H1 (cell line): ENCODE measurements at regions not wholly inside any gene's neighbourhood (a gene's known extent, or its start where the extent isn't known, plus 50 kb on each side); places are given as distances from the start of the nearest gene placed in this dataset.

Experiments used
- CTCF ChIA-PET: fragments of 300-600 bp; sonication (Branson Sonifier 250); formaldehyde crosslinking; loops from one replicate; lab custom pipeline; 2021; ENCODE audit not compliant: partially characterized antibody; lab: Charles Lee
- POLR2A ChIA-PET: fragments of 300-600 bp; sonication (Branson Sonifier 250); formaldehyde crosslinking; loops from one replicate; lab custom pipeline; 2021; ENCODE audit warnings: inconsistent platforms; ENCODE audit not compliant: partially characterized antibody; lab: Charles Lee
- DNase-seq, 2 experiments: peaks; one replicate each; pipeline versions ENCODE4 v3.0.0 to v3.0.0-alpha.2; 2010 to 2022; ENCODE audit warnings: low spot score in 2 of 2, low read depth in 1 of 2, mixed read lengths in 1 of 2
- FAIRE-seq: peaks from 2 replicates; lab custom pipeline; 2011; peaks lifted over from hg19 to GRCh38; lab: Jason Lieb, UNC
- H2AFZ ChIP-seq: 2 replicates; pipeline ENCODE4 v1.8.1; 2012; ENCODE audit warnings: low read length, inconsistent platforms
- H2AK5ac ChIP-seq: 2 replicates; pipeline ENCODE4 v1.6.1; 2013; ENCODE audit warnings: low read depth, low read length
- H2BK120ac ChIP-seq: replicated peaks from 2 replicates; pipeline ENCODE3; 2013; ENCODE audit warnings: low read depth, low read length, inconsistent platforms
- H2BK12ac ChIP-seq: 2 replicates; pipeline ENCODE4 v1.6.1; 2013; ENCODE audit warnings: low read depth, low read length
- H2BK15ac ChIP-seq: 2 replicates; pipeline ENCODE4 v1.6.1; 2013; ENCODE audit warnings: low read length
- H2BK20ac ChIP-seq: 2 replicates; pipeline ENCODE4 v1.6.1; 2013; ENCODE audit warnings: low read length
- H2BK5ac ChIP-seq: 2 replicates; pipeline ENCODE4 v1.6.1; 2013; ENCODE audit warnings: low read depth, low read length
- H3K14ac ChIP-seq: 2 replicates; pipeline ENCODE4 v1.6.1; 2013; ENCODE audit warnings: inconsistent platforms; ENCODE audit not compliant: insufficient read length
- H3K18ac ChIP-seq: 2 replicates; pipeline ENCODE4 v1.6.1; 2013; ENCODE audit warnings: low read length; ENCODE audit errors: extremely low read depth
- H3K23ac ChIP-seq: 2 replicates; pipeline ENCODE4 v1.6.1; 2013; ENCODE audit warnings: inconsistent platforms; ENCODE audit not compliant: insufficient read length
- H3K23me2 ChIP-seq: 2 replicates; pipeline ENCODE4 v1.6.1; 2013; ENCODE audit warnings: low read depth, low read length
- H3K27ac ChIP-seq: 2 replicates; pipeline ENCODE4 v1.6.1; 2011; ENCODE audit warnings: low read depth, low read length, inconsistent platforms
- H3K27me3 ChIP-seq, 4 experiments: replicated peaks in 1 of 4; 1 replicate in 1 of 4; 2 replicates in 3 of 4; pipeline versions ENCODE4 v1.6.1 to v1.8.1; 2011 to 2013; ENCODE audit warnings: low read length in 3 of 4, mild to moderate bottlenecking in 3 of 4, inconsistent platforms in 2 of 4, mixed read lengths in 2 of 4, moderate library complexity in 1 of 4; ENCODE audit not compliant: control insufficient read depth in 3 of 4, insufficient read depth in 3 of 4; ENCODE audit errors: extremely low read depth in 1 of 4
- H3K36me3 ChIP-seq, 4 experiments: 2 replicates each; pipeline versions ENCODE4 v1.6.1 to v1.8.1; 2011 to 2013; ENCODE audit warnings: mild to moderate bottlenecking in 4 of 4, low read length in 3 of 4, moderate library complexity in 2 of 4, control low read depth in 1 of 4, inconsistent platforms in 1 of 4; ENCODE audit not compliant: insufficient read depth in 4 of 4, control insufficient read depth in 2 of 4
- H3K4ac ChIP-seq: replicated peaks from 2 replicates; pipeline ENCODE3; 2013; ENCODE audit warnings: low read length, low read depth, mixed read lengths, inconsistent platforms; ENCODE audit not compliant: insufficient read length
- H3K4me1 ChIP-seq, 4 experiments: replicated peaks in 1 of 4; 1 replicate in 1 of 4; 2 replicates in 3 of 4; pipeline versions ENCODE4 v1.6.1 to v1.8.1; 2011 to 2013; ENCODE audit warnings: low read length in 3 of 4, inconsistent platforms in 2 of 4, mixed read lengths in 1 of 4; ENCODE audit not compliant: insufficient read depth in 4 of 4, control insufficient read depth in 3 of 4
- H3K4me2 ChIP-seq, 2 experiments: 2 replicates each; pipeline versions ENCODE4 v1.6.1 to v1.8.1; 2011 to 2013; ENCODE audit warnings: low read depth in 2 of 2, low read length in 2 of 2, control low read depth in 1 of 2, inconsistent platforms in 1 of 2, mild to moderate bottlenecking in 1 of 2; ENCODE audit not compliant: insufficient read depth in 1 of 2
- H3K4me3 ChIP-seq, 4 experiments: fragments of 200-600, 300-600 bp in 1 of 4; sonication (generic), shearing (Covaris generic), sonication (Bioruptor Twin) in 1 of 4; 2 replicates each; pipeline versions ENCODE4 v1.5.1 to v1.8.1; 2011 to 2016; ENCODE audit warnings: low read length in 4 of 4, low read depth in 3 of 4, control low read depth in 2 of 4, inconsistent platforms in 2 of 4, mild to moderate bottlenecking in 2 of 4, mixed read lengths in 1 of 4, moderate library complexity in 1 of 4; ENCODE audit not compliant: insufficient read depth in 2 of 4; ENCODE audit errors: extremely low read depth in 1 of 4
- H3K56ac ChIP-seq: replicated peaks from 2 replicates; pipeline ENCODE3; 2013; ENCODE audit warnings: low read depth, mild to moderate bottlenecking, mixed read lengths, low read length, inconsistent platforms; ENCODE audit not compliant: insufficient read length
- H3K79me1 ChIP-seq: 2 replicates; pipeline ENCODE4 v1.6.1; 2013; ENCODE audit warnings: low read depth, low read length, control low read depth
- H3K79me2 ChIP-seq, 2 experiments: 2 replicates each; pipeline versions ENCODE4 v1.6.1 to v1.8.1; 2012 to 2013; ENCODE audit warnings: low read length in 2 of 2, mild to moderate bottlenecking in 2 of 2, inconsistent platforms in 1 of 2; ENCODE audit not compliant: insufficient read depth in 2 of 2, control insufficient read depth in 1 of 2
- H3K9ac ChIP-seq, 4 experiments: replicated peaks in 1 of 4; 1 replicate in 1 of 4; 2 replicates in 3 of 4; pipeline versions ENCODE4 v1.6.1 to v1.8.1; 2011 to 2013; ENCODE audit warnings: low read depth in 3 of 4, low read length in 3 of 4, control low read depth in 2 of 4, mild to moderate bottlenecking in 2 of 4, moderate library complexity in 2 of 4, inconsistent platforms in 1 of 4; ENCODE audit errors: extremely low read depth in 1 of 4
- H3K9me3 ChIP-seq, 2 experiments: 2 replicates each; pipeline versions ENCODE4 v1.6.1 to v1.8.1; 2012 to 2013; ENCODE audit warnings: mild to moderate bottlenecking in 2 of 2, moderate library complexity in 2 of 2, control low read depth in 1 of 2, inconsistent platforms in 1 of 2, low read depth in 1 of 2, low read length in 1 of 2, mixed read lengths in 1 of 2; ENCODE audit not compliant: insufficient read depth in 2 of 2
- H4K20me1 ChIP-seq, 2 experiments: replicated peaks in 1 of 2; 2 replicates each; pipeline versions ENCODE3 to v1.8.1; 2011 to 2013; ENCODE audit warnings: inconsistent platforms in 2 of 2, low read length in 2 of 2, mild to moderate bottlenecking in 1 of 2; ENCODE audit not compliant: insufficient read depth in 2 of 2, control insufficient read depth in 1 of 2
- H4K5ac ChIP-seq: 2 replicates; pipeline ENCODE4 v1.6.1; 2013; ENCODE audit warnings: low read length, low read depth, mixed read lengths, inconsistent platforms; ENCODE audit not compliant: insufficient read length
- H4K8ac ChIP-seq: 2 replicates; pipeline ENCODE4 v1.8.0; 2013; ENCODE audit warnings: mild to moderate bottlenecking, moderate library complexity, low read length, inconsistent platforms; ENCODE audit not compliant: insufficient read depth; ENCODE audit errors: extremely low read depth
- H4K91ac ChIP-seq: replicated peaks from 2 replicates; pipeline ENCODE3; 2013; ENCODE audit warnings: low read length, mixed read lengths, inconsistent platforms; ENCODE audit not compliant: insufficient read length
- CBX8 ChIP-seq: fragments of 300-800, 300-1000 bp; sonication (generic); IDR thresholded peaks from 2 replicates; pipeline ENCODE4 v1.7.1; 2016; ENCODE audit warnings: low read depth, low read length, borderline replicate concordance
- CTBP2 ChIP-seq: IDR thresholded peaks from 2 replicates; pipeline ENCODE4 v1.7.0; 2011; ENCODE audit warnings: borderline replicate concordance, mild to moderate bottlenecking, moderate library complexity, mixed read lengths, low read length; ENCODE audit not compliant: insufficient read depth, insufficient read length
- KDM1A ChIP-seq: fragments of 200-600, 300-600 bp; sonication (generic); IDR thresholded peaks from 2 replicates; pipeline ENCODE4 v1.7.1; 2016; ENCODE audit warnings: mild to moderate bottlenecking, low read length, borderline replicate concordance
- NRF1 ChIP-seq: IDR thresholded peaks from 2 replicates; pipeline ENCODE4 v1.6.1; 2011; ENCODE audit warnings: mild to moderate bottlenecking, low read depth, low read length, improper control_type of control experiment
- RAD21 ChIP-seq, 2 experiments: IDR thresholded peaks in 1 of 2; conservative IDR thresholded peaks in 1 of 2; 2 replicates each; pipeline ENCODE4 v1.6.1; 2011; ENCODE audit warnings: low read depth in 2 of 2, low read length in 2 of 2, improper control_type of control experiment in 1 of 2, inconsistent platforms in 1 of 2, mild to moderate bottlenecking in 1 of 2, moderate library complexity in 1 of 2
- SP2 ChIP-seq: IDR thresholded peaks from 2 replicates; pipeline ENCODE4 v1.6.1; 2012; ENCODE audit warnings: mild to moderate bottlenecking, low read length, inconsistent platforms
- SUZ12 ChIP-seq: fragments of 200-600 bp; sonication (generic); IDR thresholded peaks from 2 replicates; pipeline ENCODE4 v1.6.1; 2012; ENCODE audit warnings: mild to moderate bottlenecking, inconsistent platforms, low read length, moderate library complexity, mixed read lengths
- TBP ChIP-seq: IDR thresholded peaks from 2 replicates; pipeline ENCODE4 v1.6.1; 2011; ENCODE audit warnings: low read depth, low read length, improper control_type of control experiment
- TEAD4 ChIP-seq: IDR thresholded peaks from 2 replicates; pipeline ENCODE4 v1.6.1; 2012; ENCODE audit warnings: low read depth, low read length, inconsistent platforms, mixed read lengths
- WGBS, 2 experiments: shearing (Covaris generic) in 1 of 2; methylation state at CpG; one replicate each; pipeline versions ENCODE4 v1.1.6 to v1.1.7; 2013 to 2015; ENCODE audit warnings: low lambda C conversion rate in 2 of 2, mixed read lengths in 2 of 2, inconsistent platforms in 1 of 2, low coverage in 1 of 2, missing lambda C conversion rate in 1 of 2; ENCODE audit not compliant: insufficient replicate concordance in 2 of 2, insufficient coverage in 1 of 2, insufficient read length in 1 of 2; ENCODE audit errors: extremely low coverage in 1 of 2, missing lambda C conversion rate in 1 of 2; 5-methylcytosine and 5-hydroxymethylcytosine counted together
- TF ChIP-seq, protein P1 (sequence below), 3 experiments: IDR thresholded peaks; 1 replicate in 2 of 3; 2 replicates in 1 of 3; pipeline versions ENCODE4 v1.5.1 to v1.6.1; 2011; ENCODE audit warnings: low read length in 3 of 3, mild to moderate bottlenecking in 3 of 3, inconsistent platforms in 2 of 3, low read depth in 1 of 3, moderate library complexity in 1 of 3; ENCODE audit not compliant: insufficient read depth in 1 of 3; ENCODE audit errors: control extremely low read depth in 1 of 3
- TF ChIP-seq, protein P2 (sequence below): IDR thresholded peaks from 2 replicates; pipeline ENCODE4 v1.6.1; 2012; ENCODE audit warnings: inconsistent platforms

- Histone ChIP-seq H3K79me2 (no peaks in the 10 kb centered on the region), H4K20me1 (no peaks in the 10 kb centered on the region), H3K23me2 (no peaks in the 10 kb centered on the region), H2AK5ac (no peak overlapping the region), H3K23ac (no peak overlapping the region), H3K4me1 (no peaks in the 10 kb centered on the region), H2BK20ac (no peak overlapping the region), H3K9ac (no peak overlapping the region), H2BK12ac (no peak overlapping the region), H4K5ac (no peak overlapping the region), H2BK120ac (no peak overlapping the region), H3K14ac (no peak overlapping the region), H3K18ac (no peak overlapping the region), H2BK5ac (no peak overlapping the region), H3K56ac (no peak overlapping the region), H4K8ac (no peak overlapping the region), H2AFZ (no peak overlapping the region), H3K4me2 (no peak overlapping the region), H3K79me1 (no peaks in the 10 kb centered on the region), H3K36me3 (no peaks in the 10 kb centered on the region; a peak in 1 of 8 replicates), H3K4me3 (no peak overlapping the region)
- FAIRE-seq, result no peak
- CTCF ChIA-PET, result interaction anchor here (1.0 kb wide), 1 partner anchor 27 kb away, joined by 3 read pairs; no protein-coding TSS in a partner anchor
- no peak for DNase-seq
- 100% methylated on average over 1 to 2 of the region's 2 CpGs for WGBS, 2 experiments
- TF ChIP-seq CTBP2 (no peak), SUZ12 (no peak), SP2 (no peak), TBP (no peak), CBX8 (no peak), KDM1A (no peak), RAD21 (IDR thresholded peaks at IDR 0.05 in 1 of 2, conservative IDR thresholded peaks at IDR 0.05 in 1 of 2; ENCODE audit: low read depth in 2 of 2, low read length in 2 of 2) (0 out of 4 replicates have a peak, but pooled peaks of 1 of the 2 experiments have one; percentile 4), NRF1 (no peak), TEAD4 (peak; percentile 87)
- TF ChIP-seq, protein P1, sequence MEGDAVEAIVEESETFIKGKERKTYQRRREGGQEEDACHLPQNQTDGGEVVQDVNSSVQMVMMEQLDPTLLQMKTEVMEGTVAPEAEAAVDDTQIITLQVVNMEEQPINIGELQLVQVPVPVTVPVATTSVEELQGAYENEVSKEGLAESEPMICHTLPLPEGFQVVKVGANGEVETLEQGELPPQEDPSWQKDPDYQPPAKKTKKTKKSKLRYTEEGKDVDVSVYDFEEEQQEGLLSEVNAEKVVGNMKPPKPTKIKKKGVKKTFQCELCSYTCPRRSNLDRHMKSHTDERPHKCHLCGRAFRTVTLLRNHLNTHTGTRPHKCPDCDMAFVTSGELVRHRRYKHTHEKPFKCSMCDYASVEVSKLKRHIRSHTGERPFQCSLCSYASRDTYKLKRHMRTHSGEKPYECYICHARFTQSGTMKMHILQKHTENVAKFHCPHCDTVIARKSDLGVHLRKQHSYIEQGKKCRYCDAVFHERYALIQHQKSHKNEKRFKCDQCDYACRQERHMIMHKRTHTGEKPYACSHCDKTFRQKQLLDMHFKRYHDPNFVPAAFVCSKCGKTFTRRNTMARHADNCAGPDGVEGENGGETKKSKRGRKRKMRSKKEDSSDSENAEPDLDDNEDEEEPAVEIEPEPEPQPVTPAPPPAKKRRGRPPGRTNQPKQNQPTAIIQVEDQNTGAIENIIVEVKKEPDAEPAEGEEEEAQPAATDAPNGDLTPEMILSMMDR (IDR thresholded peaks at IDR 0.05; ENCODE audit: control extremely low read depth in 1 of 3, insufficient read depth in 1 of 3, low read depth in 1 of 3, low read length in 3 of 3), result peak in 1 of 3 experiments; percentile 21; a peak in 1 of 4 replicates
- TF ChIP-seq, protein P2, sequence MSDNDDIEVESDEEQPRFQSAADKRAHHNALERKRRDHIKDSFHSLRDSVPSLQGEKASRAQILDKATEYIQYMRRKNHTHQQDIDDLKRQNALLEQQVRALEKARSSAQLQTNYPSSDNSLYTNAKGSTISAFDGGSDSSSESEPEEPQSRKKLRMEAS, result no peak
- TF ChIP-seq, all 59 proteins: peak for 3
- Histone ChIP-seq H3K4ac (no peak overlapping the region), H4K91ac (no peak overlapping the region), H3K27me3 (no peaks in the 10 kb centered on the region), H3K27ac (no peak overlapping the region), H2BK15ac (no peak overlapping the region), H3K9me3 (no peaks in the 10 kb centered on the region)
- POLR2A ChIA-PET, result no interaction called here
These were observed 504.8 kb downstream of the MEI4 start for GRCh38 chr6:78157606-78158005.
